DMS 273 (cell line): ENCODE measurements at regions not wholly inside any gene's neighbourhood (a gene's known extent, or its start where the extent isn't known, plus 50 kb on each side); places are given as distances from the start of the nearest gene placed in this dataset.
A peak's percentile ranks its signal among the peaks of the same experiment; 100 is the strongest.
"Not testable (repeated sequence)": the region's sequence is repeated elsewhere in the genome, so short reads cannot be mapped to it uniquely, and the experiment has no call there.

Source experiments
- DNase-seq: peaks from one replicate; lab custom pipeline; 2025; ENCODE audit not compliant: unreplicated experiment; lab: John Stamatoyannopoulos, UW

DNA sequence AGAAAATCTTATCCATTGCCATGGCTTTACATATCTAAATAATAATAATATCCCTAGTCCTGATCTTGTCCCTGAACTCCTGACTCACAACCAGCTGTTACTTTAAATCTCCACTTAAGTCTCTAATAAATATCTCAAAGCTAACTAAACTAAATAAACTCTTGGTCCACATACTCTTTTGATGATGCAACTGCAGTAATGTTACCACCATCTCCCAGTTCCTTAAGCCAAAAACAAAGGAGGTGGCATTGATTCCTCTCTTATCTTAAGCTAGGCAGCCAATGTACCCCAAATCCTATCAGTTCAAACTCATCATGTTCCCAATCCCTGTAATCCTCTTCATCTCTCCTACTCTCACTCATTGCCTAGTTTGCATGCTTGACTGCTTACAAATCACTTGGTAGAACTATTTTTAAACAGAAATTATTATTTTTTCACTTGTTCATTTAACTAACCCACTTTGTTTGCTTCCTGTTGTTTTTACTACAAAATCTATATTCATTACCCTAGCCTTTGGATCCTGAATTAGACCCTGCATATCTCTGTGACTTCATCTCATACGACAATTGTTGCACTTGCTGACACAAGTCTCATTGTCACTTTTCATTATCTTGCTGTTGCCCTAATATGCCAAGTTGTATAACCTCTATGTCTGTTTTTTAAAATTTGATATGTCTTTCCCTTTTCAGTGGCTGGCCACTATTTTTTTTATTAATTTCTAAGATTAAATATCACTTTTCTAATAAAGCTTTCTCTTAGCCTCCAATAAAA is 462.2 kb downstream of the ZPLD1 start:
- DNase-seq, result no peak

GRCh38 chr3:102904629-102905028 is 469.8 kb downstream of the ZPLD1 start:
- no peak for DNase-seq

GRCh38 chr3:102905811-102906210 is 471.0 kb downstream of the ZPLD1 start:
- no peak for DNase-seq

DNA sequence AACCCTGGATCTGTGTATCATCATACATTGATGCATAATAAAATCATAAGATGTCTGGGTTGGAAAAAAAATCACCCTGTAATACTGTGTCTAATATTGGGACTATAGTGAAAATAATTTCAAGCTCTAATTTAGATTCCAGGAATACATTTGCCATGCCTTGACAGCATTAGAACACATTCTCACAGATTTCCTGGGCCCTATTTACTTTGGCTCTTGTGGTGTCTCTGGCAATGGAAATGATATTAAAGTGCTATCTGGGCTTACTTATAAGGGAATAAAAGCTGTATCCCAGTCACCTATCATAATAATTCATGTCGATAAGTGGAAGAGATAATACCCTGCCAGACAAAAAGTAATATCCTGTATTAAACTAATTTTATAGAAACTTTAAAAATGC is 472.0 kb downstream of the ZPLD1 start:
- no peak for DNase-seq

DNA sequence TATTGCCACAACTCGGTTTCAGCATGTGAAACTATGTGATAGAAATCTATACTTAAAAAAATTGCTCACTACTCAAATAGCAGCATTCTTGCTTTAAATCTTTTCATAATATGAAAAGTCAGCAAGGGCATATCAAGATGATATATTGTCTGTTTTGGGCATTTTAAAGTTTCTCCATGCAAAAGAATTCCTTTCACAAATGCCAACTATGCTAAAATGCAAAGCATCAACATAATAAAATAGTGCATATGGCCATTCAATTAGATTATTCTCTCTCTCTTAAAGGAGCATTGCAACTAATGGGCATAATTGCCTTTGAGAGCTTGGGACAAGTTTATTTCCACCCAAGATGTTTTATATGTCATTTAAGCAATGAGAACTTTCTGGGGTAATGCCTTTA is 475.1 kb downstream of the ZPLD1 start:
- DNase-seq, result no peak

GRCh38 chr3:102916532-102916931 is 481.7 kb downstream of the ZPLD1 start:
- DNase-seq, result no peak

DNA sequence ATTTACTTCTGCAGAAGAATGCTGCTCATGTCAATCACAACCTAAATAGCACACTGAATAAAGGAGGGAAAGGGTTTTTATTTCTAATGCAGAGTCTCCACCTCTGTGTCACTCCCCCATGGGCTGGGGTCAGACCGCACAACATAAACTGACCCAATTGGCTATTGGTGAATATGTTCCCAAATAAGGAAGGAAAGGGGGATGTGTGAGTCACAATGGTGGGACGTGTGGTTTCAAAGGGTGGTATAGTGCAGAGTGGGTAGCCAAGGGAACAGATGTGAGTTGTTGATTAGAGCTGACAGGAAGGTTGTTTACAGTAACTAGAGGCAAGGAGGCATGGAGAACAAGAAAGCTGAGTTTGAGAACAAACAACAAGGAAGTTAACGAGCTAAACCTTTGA is 491.8 kb downstream of the ZPLD1 start:
- DNase-seq, result no peak

- no peak for DNase-seq
These were observed 498.6 kb downstream of the ZPLD1 start for GRCh38 chr3:102933377-102933776.

DNA sequence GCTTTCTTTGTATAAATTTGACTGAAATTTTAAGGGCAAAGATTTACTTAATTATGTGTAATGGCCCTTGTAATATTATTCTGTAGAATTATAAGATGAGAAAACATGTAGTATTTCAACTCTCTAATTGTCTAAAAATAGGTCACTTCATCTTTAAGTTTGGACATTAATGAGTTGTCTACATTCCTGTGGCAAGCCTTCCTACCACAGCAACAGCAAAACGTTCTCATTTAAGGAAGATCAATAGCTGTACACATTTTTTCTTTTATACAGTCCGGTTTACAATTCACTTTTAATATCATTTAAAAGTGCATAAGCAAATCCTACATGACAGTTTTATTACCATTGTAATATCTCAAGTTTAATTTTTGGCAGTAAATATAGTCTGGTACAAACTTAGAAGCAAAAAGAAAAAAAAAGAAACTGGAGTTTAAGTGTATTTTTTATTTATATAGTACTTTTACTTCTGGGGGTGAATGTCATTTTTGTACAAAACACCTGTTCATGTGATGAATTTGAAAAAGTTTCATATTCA is 501.8 kb downstream of the ZPLD1 start:
- no peak for DNase-seq

DNA sequence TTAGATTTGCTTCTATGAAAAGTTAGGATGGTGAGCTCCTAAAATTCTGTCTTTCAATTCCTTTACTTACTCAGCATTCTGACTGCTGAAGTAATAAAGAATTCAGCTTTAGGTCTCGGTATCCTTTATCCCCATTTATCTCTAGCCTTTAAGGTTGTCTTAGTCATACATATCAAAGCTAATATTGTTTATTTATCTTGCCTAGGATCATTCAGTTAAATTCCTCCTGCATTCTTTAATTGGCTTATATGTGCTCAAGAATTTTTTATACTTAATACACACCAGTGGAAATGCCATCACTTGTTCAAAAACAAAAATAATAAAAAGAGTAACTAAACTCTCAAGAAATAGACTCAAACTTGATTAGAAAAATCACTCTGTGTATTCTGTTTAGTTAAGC is 507.0 kb downstream of the ZPLD1 start:
- DNase-seq, result no peak

- DNase-seq, result not testable (repeated sequence)
These were observed 511.6 kb downstream of the ZPLD1 start for GRCh38 chr3:102946445-102946844.

DNA sequence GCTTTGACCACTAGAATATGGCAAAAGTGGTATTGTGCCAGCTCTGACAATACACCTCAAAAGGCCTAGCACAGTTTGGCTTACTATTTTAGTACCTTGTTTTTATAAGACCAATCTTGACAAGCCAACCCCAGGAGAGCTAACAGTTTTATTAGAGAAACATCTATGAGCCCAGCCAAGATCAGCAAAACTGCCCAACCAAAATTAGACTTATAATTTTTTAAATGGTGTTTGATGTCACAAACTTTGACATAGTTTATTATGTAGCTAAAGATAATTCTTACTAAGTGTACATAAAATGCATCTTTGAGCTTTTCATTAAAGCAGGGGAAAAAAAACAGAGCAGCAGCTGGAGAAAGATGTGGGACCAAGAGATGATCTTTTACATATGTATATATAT is 537.5 kb downstream of the ZPLD1 start:
- DNase-seq, result no peak

- no peak for DNase-seq
These were observed 539.5 kb downstream of the ZPLD1 start for GRCh38 chr3:102974333-102974732.

DNA sequence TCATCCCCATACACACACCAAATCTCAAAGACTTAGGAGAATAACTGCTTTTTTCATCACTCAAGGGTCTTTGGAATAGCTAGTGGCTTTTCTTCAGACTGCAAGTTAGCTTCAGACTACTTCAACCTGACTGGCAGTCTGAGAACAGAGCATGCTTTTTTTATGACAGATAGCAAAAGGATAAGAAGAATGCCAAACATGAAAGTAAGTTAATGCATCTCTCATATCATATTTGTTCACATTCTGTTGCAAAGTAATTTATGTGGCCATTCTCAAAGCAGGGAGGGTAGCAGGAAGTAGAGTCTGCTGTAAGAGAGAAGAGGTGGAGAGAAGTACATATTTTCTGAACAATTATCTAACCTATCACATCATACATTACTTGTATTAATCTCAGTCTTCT is 544.4 kb downstream of the ZPLD1 start:
- DNase-seq, result no peak

- peak; percentile 57 for DNase-seq
These were observed 545.0 kb downstream of the ZPLD1 start for GRCh38 chr3:102979682-102980354.

DNA sequence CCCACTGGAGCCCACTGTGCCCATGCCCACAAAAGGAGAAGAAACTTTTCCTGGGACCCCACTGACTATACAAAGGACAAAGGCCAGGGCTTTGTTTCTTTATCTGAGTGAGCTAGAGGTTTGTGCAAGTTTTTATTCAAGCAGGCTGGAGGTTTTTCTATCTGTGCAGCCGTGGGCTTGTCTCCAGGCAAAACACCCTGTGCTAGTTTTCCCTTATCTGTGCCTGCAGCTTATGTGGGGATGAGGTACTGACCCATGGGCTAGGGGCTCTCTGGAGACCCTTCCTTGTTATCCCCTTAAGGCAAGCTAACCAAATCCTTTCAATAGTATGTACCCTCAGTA is 545.5 kb downstream of the ZPLD1 start:
- no peak for DNase-seq

DNA sequence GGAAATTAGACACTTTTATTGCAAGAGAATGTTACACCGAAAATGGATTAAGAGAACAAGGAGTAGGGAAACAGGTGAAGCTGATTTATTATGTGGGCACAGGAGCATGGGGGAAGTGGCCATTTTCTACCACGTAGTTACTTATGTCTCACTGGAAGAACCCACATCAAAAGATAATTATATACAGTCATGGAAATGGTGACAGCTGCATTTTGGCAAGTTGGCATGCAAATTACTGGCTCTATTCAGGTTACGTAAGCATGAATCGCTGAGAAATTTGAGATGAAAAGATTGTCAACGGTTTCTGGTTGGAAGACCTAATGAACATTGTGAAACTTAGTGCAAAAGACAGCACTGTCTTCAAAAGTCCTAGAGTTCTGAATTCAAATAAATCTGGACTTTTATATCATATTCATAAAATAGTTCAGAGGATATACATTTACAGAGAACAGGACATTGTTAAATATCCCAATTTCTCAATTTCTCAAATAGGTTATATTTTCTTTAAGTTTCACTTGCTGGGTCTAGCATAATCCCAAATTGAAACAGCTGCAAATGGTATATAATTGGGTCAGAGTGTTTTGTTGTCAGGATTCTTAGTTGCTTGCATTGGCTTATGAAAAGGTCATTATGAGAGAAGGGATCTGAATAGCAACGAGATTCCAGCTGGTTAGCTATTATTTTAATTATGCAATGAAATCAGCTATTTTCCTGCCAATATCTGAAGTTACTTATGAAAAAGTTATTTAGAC is 567.8 kb downstream of the ZPLD1 start:
- DNase-seq, result peak; percentile 76

DNA sequence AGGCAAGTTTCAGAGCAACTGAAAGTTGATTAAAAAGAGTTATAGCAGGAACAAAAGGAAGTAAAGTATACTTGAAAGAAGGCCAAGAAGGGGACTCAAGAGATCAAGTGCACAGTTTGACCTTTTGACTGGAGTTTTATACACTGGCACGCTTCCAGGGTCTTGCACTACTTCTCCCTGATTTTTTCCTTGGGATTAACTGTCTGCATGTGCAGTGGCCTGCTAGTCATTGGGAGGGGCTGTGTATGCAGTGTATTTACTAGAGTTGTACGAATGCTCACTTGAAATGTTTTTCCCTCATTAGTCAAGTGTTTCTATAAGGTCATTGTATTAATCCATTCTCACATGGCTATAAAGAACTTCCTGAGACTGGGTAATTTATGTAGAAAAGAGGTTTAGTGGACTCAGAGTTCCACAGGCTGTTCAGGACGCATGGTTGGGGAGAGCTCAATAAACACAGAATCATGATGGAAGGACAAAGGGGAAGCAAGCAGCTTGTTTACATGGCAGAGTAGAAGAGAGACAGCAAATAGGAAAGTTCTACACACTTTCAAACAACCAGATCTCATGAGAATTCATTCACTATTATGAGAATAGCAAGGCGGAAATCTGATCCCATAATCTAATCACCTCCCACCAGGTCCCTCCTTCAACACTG is 571.8 kb downstream of the ZPLD1 start:
- no peak for DNase-seq

- no peak for DNase-seq
These were observed 574.8 kb downstream of the ZPLD1 start for GRCh38 chr3:103009609-103010008.

DNA sequence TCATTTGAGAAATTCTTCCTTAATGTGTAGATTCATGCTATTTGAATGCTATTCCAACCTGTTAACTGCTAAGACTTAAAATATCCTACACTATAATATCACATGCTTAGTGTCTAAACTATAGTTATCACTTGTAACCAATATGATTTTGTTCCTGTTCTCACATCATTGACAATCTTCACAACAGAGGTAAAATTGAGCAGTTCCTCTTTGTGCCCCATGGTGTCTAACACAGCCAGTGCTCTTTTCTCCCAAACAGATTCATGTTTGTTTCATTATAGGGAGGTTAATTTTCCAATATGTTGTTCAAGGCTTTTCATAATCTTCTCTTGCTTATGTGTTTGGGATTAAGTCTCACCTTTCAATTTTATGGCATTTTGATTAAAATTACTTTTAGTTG is 591.1 kb downstream of the ZPLD1 start:
- DNase-seq, result no peak

- DNase-seq, result no peak
These were observed 599.0 kb downstream of the ZPLD1 start for GRCh38 chr3:103033841-103034240.
